Ishikawa (cell line): ENCODE measurements at regions not wholly inside any gene's neighbourhood (a gene's known extent, or its start where the extent isn't known, plus 50 kb on each side); places are given as distances from the start of the nearest gene placed in this dataset.

Experiments used
- CREB1 ChIP-seq: IDR thresholded peaks from 2 replicates; pipeline ENCODE4 v1.6.1; 2012; ENCODE audit warnings: low read depth
- MAX ChIP-seq: IDR thresholded peaks from 2 replicates; pipeline ENCODE4 v1.6.1; 2012
- RAD21 ChIP-seq: IDR thresholded peaks from 2 replicates; pipeline ENCODE4 v1.6.1; 2012; ENCODE audit warnings: low read depth
- REST ChIP-seq: IDR thresholded peaks from 2 replicates; pipeline ENCODE4 v1.6.1; 2012; ENCODE audit warnings: low read depth, mild to moderate bottlenecking

- TF ChIP-seq REST (no peak), RAD21 (no peak), CREB1 (no peak), MAX (no peak)
These were observed 1382.8 kb upstream of the CELF4 start for GRCh38 chr18:38948436-38948835.
